Activated T-helper 1 cell treated with anti-CD3 and anti-CD28 coated beads, Interleukin-12 subunit alpha, Interleukin-12 subunit beta, Interleukin-2, Interleukin-4 antibody, amounts not matched to agents 30 ng/mL and 10 ng/mL and 1 ng/mL, durations not matched to agents 14 hours and 24 hours and 36 hours (primary cell): ENCODE measurements at regions not wholly inside any gene's neighbourhood (a gene's known extent, or its start where the extent isn't known, plus 50 kb on each side); places are given as distances from the start of the nearest gene placed in this dataset.

Experiments used
- DNase-seq: peaks from one replicate; pipeline ENCODE4 v3.0.0; 2021; ENCODE audit warnings: low spot score
- H3K27ac Mint-ChIP-seq: one replicate; pipeline ENCODE4 v1.8.0; 2021; ENCODE audit warnings: mild to moderate bottlenecking, mixed read lengths
- H3K27me3 Mint-ChIP-seq: one replicate; pipeline ENCODE4 v1.8.0; 2022; ENCODE audit warnings: mild to moderate bottlenecking, moderate library complexity, mixed read lengths; ENCODE audit not compliant: insufficient read depth
- H3K36me3 Mint-ChIP-seq: one replicate; pipeline ENCODE4 v1.8.0; 2021; ENCODE audit warnings: low read depth, mixed read lengths
- H3K4me1 Mint-ChIP-seq: one replicate; pipeline ENCODE4 v1.8.0; 2021; ENCODE audit warnings: low read depth, mixed read lengths
- H3K4me3 Mint-ChIP-seq: one replicate; pipeline ENCODE4 v1.8.0; 2021; ENCODE audit warnings: mild to moderate bottlenecking, moderate library complexity, mixed read lengths
- H3K9me3 Mint-ChIP-seq: one replicate; pipeline ENCODE4 v1.8.0; 2021; ENCODE audit warnings: mixed read lengths
- intact Hi-C: fragments of 100-400 bp; cut with micrococcal nuclease; formaldehyde crosslinking; loops from one replicate; pipeline ENCODE4 v1.15.1; 2024

DNA sequence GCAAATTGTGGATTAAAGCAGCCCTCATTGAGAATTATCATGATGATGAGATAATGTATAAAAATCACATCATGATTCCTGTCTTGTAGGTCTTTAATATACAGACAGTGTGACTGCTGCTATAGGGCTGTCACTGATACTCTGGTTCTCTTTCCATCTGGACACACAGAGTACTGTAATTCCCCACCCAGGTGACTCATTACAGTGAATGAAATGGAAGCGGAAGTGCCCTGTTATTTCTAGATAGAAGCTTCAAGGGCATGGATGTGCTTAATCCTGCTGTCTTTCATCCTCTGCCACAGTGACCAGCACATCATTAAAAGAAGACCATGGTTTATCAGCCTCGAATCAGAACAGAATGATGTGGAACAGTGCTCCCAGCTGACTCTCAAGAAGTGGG lies 1234.0 kb downstream of the SORCS3 start:
- intact Hi-C loops, result no loop called here
- Mint-ChIP-seq H3K27me3 (no peaks in the 10 kb centered on the region), H3K27ac (no peak overlapping the region), H3K4me1 (no peaks in the 10 kb centered on the region), H3K4me3 (no peak overlapping the region), H3K36me3 (no peaks in the 10 kb centered on the region), H3K9me3 (no peaks in the 10 kb centered on the region)
- no peak for DNase-seq

DNA sequence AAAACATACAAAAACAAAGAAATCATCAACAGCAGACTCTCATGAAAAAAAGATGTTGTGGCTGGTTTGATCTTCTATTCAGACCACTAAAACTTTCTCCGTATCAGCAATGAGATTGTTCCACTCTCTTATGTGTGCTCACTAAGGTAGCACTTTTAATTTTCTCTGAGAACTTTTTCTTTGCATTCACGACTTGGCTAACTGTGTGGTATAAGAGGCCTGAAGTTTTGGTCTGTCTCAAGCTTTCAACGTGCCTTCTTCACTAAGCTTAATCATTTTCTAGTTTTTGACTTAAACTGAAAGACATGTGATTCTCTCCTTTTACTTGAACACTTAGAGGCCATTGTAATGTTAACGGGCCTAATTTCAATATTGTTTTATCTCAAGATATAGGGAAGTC lies 1231.6 kb downstream of the SORCS3 start:
- intact Hi-C loops, result no loop called here
- Mint-ChIP-seq H3K27ac (no peak overlapping the region), H3K36me3 (no peaks in the 10 kb centered on the region), H3K27me3 (no peaks in the 10 kb centered on the region), H3K4me1 (no peaks in the 10 kb centered on the region), H3K9me3 (no peaks in the 10 kb centered on the region), H3K4me3 (no peak overlapping the region)
- DNase-seq, result no peak

- H3K9me3 Mint-ChIP-seq, result no peaks in the 10 kb centered on the region
- H3K4me3 Mint-ChIP-seq, result no peak overlapping the region
- intact Hi-C loops, result no loop called here
- DNase-seq, result no peak
- no peaks in the 10 kb centered on the region for H3K4me1 Mint-ChIP-seq
- no peaks in the 10 kb centered on the region for H3K27me3 Mint-ChIP-seq
- H3K27ac Mint-ChIP-seq, result no peak overlapping the region
- H3K36me3 Mint-ChIP-seq, result no peaks in the 10 kb centered on the region
Measured at GRCh38 chr10:105868935-105869334, 1227.8 kb downstream of the SORCS3 start.

GRCh38 chr10:105864854-105865253 lies 1223.8 kb downstream of the SORCS3 start:
- no peaks in the 10 kb centered on the region for H3K27me3 Mint-ChIP-seq
- no peak for DNase-seq
- no peak overlapping the region for H3K4me3 Mint-ChIP-seq
- H3K9me3 Mint-ChIP-seq, result no peaks in the 10 kb centered on the region
- no peak overlapping the region for H3K27ac Mint-ChIP-seq
- intact Hi-C loops, result no loop called here
- no peaks in the 10 kb centered on the region for H3K36me3 Mint-ChIP-seq
- no peaks in the 10 kb centered on the region for H3K4me1 Mint-ChIP-seq

GRCh38 chr10:105857268-105858264 lies 1216.5 kb downstream of the SORCS3 start:
- no peak overlapping the region for H3K27ac Mint-ChIP-seq
- no peaks in the 10 kb centered on the region for H3K27me3 Mint-ChIP-seq
- intact Hi-C loops, result no loop called here
- H3K9me3 Mint-ChIP-seq, result no peaks in the 10 kb centered on the region
- H3K36me3 Mint-ChIP-seq, result no peaks in the 10 kb centered on the region
- no peak overlapping the region for H3K4me3 Mint-ChIP-seq
- H3K4me1 Mint-ChIP-seq, result no peaks in the 10 kb centered on the region
- DNase-seq, result no peak

GRCh38 chr10:105855791-105856190 lies 1214.7 kb downstream of the SORCS3 start:
- DNase-seq, result no peak
- no peaks in the 10 kb centered on the region for H3K9me3 Mint-ChIP-seq

GRCh38 chr10:105844676-105845570 lies 1203.8 kb downstream of the SORCS3 start:
- no peaks in the 10 kb centered on the region for H3K9me3 Mint-ChIP-seq
- H3K27me3 Mint-ChIP-seq, result no peaks in the 10 kb centered on the region
- no peaks in the 10 kb centered on the region for H3K36me3 Mint-ChIP-seq
- no peak overlapping the region for H3K4me3 Mint-ChIP-seq
- no peak overlapping the region for H3K27ac Mint-ChIP-seq
- intact Hi-C loops, result no loop called here
- no peaks in the 10 kb centered on the region for H3K4me1 Mint-ChIP-seq
- DNase-seq, result no peak

More at GRCh38 chr10:105855791-105856190, 1214.7 kb downstream of the SORCS3 start:
- no peaks in the 10 kb centered on the region for H3K4me1 Mint-ChIP-seq
- intact Hi-C loops, result no loop called here
- H3K27me3 Mint-ChIP-seq, result no peaks in the 10 kb centered on the region
- no peaks in the 10 kb centered on the region for H3K36me3 Mint-ChIP-seq
- H3K4me3 Mint-ChIP-seq, result no peak overlapping the region
- H3K27ac Mint-ChIP-seq, result no peak overlapping the region

- no peaks in the 10 kb centered on the region for H3K36me3 Mint-ChIP-seq
- no peak overlapping the region for H3K4me3 Mint-ChIP-seq
- intact Hi-C loops, result no loop called here
- no peak overlapping the region for H3K27ac Mint-ChIP-seq
- no peaks in the 10 kb centered on the region for H3K4me1 Mint-ChIP-seq
- DNase-seq, result no peak
- no peaks in the 10 kb centered on the region for H3K9me3 Mint-ChIP-seq
- H3K27me3 Mint-ChIP-seq, result no peaks in the 10 kb centered on the region
Measured at GRCh38 chr10:105844241-105844640, 1203.2 kb downstream of the SORCS3 start.

GRCh38 chr10:105843786-105844185 lies 1202.7 kb downstream of the SORCS3 start:
- no peaks in the 10 kb centered on the region for H3K4me1 Mint-ChIP-seq
- no peak for DNase-seq
- no peak overlapping the region for H3K27ac Mint-ChIP-seq
- no peaks in the 10 kb centered on the region for H3K36me3 Mint-ChIP-seq
- intact Hi-C loops, result no loop called here
- H3K27me3 Mint-ChIP-seq, result no peaks in the 10 kb centered on the region
- H3K4me3 Mint-ChIP-seq, result no peak overlapping the region
- no peaks in the 10 kb centered on the region for H3K9me3 Mint-ChIP-seq

GRCh38 chr10:105840288-105840770 lies 1199.2 kb downstream of the SORCS3 start:
- H3K36me3 Mint-ChIP-seq, result no peaks in the 10 kb centered on the region
- intact Hi-C loops, result no loop called here
- H3K27me3 Mint-ChIP-seq, result no peaks in the 10 kb centered on the region
- DNase-seq, result no peak
- no peaks in the 10 kb centered on the region for H3K9me3 Mint-ChIP-seq
- H3K4me1 Mint-ChIP-seq, result peaks cover 8% of the 10 kb centered on the region
- no peak overlapping the region for H3K4me3 Mint-ChIP-seq
- no peak overlapping the region for H3K27ac Mint-ChIP-seq

DNA sequence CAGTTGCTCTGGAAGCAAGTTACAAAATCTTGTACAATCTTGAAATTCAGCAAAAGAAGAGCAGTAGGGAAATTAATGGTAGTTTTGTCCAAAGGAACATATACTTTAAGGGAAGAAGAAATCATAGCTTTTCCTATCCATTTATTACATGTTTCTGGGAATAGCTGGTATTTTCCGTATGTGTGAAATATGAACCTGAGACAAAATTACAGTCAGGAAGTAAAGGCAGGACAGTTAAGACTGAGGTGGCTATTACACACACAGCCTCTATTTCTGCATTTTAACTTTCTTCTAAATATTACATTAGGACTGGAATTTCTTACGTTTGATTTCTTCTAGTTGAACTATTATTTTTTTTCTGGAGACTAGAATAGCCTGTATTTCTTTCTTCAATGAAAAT lies 1197.3 kb downstream of the SORCS3 start:
- H3K4me1 Mint-ChIP-seq, result peaks cover 8% of the 10 kb centered on the region
- no peak overlapping the region for H3K27ac Mint-ChIP-seq
- intact Hi-C loops, result no loop called here
- DNase-seq, result no peak
- H3K27me3 Mint-ChIP-seq, result no peaks in the 10 kb centered on the region
- no peaks in the 10 kb centered on the region for H3K9me3 Mint-ChIP-seq
- no peaks in the 10 kb centered on the region for H3K36me3 Mint-ChIP-seq
- peak overlapping the region; percentile 53 for H3K4me3 Mint-ChIP-seq

DNA sequence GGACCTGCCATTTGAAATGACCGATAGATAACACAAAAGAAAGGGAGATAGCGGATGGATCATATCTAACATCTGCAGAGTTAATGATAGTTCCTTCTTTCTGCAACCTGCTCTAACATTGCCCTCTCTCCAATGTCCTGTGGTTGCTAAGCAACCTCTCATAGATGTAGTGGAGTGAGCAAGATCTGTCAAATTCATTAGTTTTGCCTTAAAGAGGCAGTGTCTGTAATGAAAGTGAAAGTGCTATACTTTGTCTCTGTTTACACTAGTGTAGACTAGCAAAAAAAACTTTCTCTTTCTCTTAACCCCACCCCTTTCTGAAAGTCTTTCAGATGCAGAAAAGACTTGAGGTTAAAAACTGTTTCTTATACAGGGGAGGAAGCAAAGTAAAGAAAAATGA lies 1196.9 kb downstream of the SORCS3 start:
- H3K4me1 Mint-ChIP-seq, result peaks cover 8% of the 10 kb centered on the region
- H3K9me3 Mint-ChIP-seq, result no peaks in the 10 kb centered on the region
- H3K36me3 Mint-ChIP-seq, result no peaks in the 10 kb centered on the region
- H3K27me3 Mint-ChIP-seq, result no peaks in the 10 kb centered on the region
- H3K4me3 Mint-ChIP-seq, result peak overlapping the region; percentile 53
- no peak for DNase-seq
- H3K27ac Mint-ChIP-seq, result no peak overlapping the region
- intact Hi-C loops, result no loop called here
